IPS DF 4.7 (cell line): ENCODE measurements at regions not wholly inside any gene's neighbourhood (a gene's known extent, or its start where the extent isn't known, plus 50 kb on each side); places are given as distances from the start of the nearest gene placed in this dataset.

ENCODE experiments used
- DNase-seq: peaks from one replicate; pipeline ENCODE4 v3.0.0-alpha.2; 2013; ENCODE audit warnings: low spot score; ENCODE audit errors: extremely low read depth

GRCh38 chr12:98421316-98421715 lies 94.1 kb upstream of the TMPO start:
- DNase-seq, result no peak

DNA sequence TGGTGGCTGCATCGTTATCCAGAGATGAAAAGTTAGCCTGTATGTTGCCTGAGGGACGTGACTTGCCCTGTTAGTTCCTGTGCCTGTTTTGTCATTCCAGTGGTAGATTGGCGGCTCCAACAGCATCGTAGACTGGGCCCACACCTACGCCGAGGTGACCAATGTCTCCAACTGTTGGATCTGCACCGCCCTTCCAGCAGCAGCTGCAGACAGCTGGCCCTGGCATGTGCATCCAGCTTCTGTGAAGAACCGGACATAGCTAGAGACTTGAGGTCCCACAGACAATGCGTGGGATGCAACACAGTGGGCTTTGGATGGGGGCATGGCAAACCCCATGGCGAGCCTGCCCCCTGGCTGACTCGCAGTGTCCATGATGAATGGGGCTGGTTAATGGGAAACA lies 93.0 kb upstream of the TMPO start:
- no peak for DNase-seq

GRCh38 chr12:98422812-98423211 lies 92.6 kb upstream of the TMPO start:
- DNase-seq, result no peak

DNA sequence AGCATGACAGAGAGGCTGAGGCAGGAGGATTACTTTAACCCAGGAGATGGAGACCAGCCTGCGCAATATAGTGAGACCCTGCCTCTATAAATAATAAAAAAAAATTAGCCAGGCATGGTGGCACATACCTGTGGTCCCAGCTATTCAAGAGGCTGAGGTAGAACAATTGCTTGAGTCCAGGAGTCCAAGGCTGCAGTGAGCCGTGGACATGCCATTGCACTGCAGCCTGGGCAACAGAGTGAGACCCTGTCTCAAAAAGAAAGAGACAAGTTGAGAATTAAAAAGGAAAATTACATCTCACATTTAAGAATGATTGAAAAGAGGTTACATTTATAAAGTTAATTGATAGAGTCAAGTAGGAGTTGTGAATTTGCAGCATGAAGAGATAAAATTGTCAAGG lies 91.4 kb upstream of the TMPO start:
- no peak for DNase-seq

- DNase-seq, result no peak
These were observed 90.5 kb upstream of the TMPO start for GRCh38 chr12:98424726-98425401.

DNA sequence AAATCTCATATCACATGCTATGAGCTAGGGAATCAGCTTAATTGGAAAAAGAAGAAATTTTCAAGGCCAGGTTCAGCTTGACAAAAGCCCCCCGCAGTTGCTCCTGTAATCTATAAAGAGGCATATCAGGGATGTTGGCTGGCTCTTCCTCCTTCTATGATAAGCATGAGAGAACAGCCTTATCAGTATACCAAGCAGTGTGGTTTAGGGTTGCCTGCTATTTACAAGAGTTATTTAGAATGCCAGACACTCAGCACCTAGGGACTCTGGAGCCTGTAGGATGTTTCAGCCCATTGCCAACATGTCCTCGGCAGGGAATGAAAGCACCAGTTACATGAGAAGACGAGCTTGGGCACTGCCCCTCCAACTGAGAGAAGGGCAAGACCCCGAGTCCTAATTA lies 89.5 kb upstream of the TMPO start:
- DNase-seq, result no peak

DNA sequence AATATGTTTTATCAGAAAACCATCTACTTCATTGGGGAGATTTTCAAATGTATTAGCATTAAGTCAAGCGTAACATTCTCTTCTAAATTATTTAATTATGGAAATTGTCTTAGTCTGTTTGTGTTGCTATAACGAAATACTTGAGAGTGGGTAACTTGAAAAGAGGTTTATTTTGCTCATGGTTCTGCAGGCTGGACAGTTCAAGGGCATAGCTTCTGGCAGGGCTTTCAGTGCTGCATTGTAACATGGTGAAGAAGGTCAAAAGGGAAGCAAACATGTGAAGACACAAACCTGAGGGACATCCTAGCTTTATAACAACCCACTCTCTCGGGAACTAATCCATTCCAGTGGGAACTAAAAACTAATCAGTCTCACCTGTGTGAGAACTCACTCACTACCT lies 84.3 kb upstream of the TMPO start:
- no peak for DNase-seq

- DNase-seq, result no peak
These were observed 78.2 kb upstream of the TMPO start for GRCh38 chr12:98437166-98437565.

GRCh38 chr12:98437806-98438595 lies 77.4 kb upstream of the TMPO start:
- no peak for DNase-seq

DNA sequence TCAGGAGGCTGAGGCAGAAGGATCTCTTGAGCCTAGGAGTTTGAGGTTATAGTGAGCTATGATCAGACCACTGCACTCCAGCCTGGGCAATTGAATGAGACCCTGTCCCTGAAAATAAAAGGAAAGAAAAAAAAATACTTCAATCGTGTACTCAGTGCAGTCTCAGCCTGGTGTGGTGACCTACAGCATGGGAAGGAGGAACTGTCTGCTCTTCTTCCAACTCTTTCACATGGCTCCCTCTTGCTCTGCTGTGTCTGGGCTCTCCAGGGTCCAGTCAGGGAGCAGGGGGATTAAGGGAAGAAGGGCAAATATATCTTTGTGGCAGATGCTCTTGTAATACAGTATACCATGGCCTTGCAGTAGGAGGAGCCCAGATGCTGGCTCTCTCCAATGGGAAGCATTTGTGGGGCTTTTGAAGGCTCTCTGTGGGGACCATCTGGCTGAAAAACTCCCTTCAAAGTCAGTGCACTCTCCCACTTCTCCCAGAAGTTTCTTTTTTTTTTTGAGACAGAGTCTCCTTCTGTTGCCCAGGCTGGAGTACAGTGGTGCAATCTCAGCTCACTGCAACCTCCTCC lies 76.6 kb upstream of the TMPO start:
- DNase-seq, result no peak

GRCh38 chr12:98439471-98439951 lies 75.9 kb upstream of the TMPO start:
- no peak for DNase-seq

DNA sequence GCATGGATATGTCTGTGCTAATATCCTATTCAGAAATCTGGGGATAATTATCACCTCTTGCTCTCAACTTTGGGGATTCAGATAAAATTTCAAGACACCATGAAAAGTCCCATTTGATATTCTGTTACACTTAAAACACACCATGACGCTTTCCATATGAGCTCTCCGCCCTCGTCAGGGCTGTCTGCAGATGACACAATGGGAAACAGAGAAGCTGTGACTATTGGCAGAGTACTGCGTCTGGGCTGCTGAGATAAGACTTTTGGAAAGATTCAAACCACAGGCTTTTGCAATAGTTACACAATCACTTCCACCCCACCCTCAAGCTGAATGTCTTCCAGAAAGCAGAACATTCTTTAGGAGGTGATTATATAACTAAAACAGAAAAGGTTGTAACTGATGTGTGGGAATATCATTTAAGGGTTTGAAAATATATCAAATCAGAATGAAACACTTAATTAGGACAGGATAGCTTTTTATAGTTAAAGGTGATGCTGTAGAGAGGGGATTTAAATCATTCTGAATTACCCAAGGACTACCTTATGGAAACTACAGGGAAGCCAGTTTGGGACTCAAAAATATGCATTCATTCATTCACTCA lies 75.3 kb upstream of the TMPO start:
- no peak for DNase-seq

- DNase-seq, result no peak
These were observed 69.3 kb upstream of the TMPO start for GRCh38 chr12:98446060-98446459.

DNA sequence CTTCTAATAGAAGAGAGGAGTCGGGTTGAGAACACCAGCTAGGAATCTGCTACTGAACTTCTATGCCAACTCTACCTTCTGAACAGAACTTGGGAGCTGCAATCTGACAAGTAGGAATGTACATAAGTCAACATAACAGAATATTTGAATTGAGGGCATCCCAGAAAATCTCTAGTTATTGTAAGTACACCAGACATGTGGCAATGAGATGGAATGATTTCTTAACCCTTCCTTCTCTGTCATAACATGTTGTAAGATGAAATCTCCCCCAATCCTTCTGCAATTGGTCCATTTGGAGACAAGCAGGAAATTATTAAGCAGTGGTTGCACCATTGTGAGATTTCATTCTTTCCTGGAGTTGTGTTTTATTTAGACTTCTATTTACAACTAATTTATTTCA lies 68.7 kb upstream of the TMPO start:
- DNase-seq, result no peak

DNA sequence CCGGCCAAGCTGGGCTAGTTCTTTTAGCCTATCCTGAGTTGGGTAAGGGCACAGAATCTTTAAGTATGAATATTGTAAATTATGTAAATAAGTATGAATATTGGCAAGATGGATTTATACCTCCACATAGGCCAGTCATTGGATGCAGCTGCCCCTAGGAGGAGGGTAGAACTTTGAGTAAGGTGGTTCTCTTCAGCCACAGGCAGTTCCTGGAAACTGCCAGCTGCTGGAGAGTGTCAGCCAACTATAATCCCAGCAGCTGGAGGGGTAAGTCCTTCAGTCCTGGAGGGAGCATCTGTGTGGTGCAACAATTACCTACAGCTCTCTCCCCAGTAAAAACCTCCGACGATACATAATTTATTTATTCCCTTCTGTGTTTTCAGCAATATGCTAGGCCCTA lies 65.8 kb upstream of the TMPO start:
- DNase-seq, result no peak

GRCh38 chr12:98453070-98453469 lies 62.3 kb upstream of the TMPO start:
- DNase-seq, result no peak

DNA sequence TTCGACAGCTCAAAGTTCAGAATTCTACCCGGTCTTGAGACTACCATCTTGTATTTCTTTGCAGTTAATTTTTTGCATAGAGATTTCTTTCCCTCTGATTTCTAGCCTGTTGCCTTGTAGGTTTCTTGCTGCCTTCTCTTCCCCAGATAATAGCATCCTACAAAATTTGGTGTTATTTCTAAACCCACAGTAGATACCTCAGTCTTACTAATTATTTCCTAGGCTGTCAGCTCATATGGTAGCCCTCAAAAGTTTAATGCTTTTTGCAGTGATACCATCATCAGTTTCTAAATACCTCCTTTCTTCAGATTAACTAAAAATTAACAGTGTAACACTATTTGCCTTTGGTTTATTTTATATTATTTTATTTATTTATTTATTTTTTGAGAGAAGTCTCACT lies 61.9 kb upstream of the TMPO start:
- DNase-seq, result no peak

DNA sequence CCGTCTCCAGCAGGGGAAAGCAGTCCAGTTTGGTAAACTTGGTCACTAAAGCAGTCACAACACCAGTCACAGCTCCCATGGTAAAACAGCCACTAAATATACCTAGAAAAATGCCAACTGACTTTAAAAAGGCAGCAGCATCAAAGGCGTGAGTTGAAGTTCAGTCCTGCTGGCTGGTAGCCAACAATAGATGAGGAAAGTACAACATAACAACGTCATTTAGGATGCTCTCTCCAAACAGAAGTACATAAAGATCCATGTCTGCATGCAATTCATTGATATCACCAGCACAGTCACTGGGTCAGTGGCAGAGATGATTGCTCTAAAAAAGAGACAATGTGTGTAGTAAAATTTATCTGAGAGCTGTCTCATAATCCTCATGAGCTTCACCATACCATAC lies 59.3 kb upstream of the TMPO start:
- DNase-seq, result no peak

- DNase-seq, result no peak
These were observed 58.5 kb upstream of the TMPO start for GRCh38 chr12:98456576-98457573.

GRCh38 chr12:98464190-98464589 lies 51.2 kb upstream of the TMPO start:
- DNase-seq, result no peak

DNA sequence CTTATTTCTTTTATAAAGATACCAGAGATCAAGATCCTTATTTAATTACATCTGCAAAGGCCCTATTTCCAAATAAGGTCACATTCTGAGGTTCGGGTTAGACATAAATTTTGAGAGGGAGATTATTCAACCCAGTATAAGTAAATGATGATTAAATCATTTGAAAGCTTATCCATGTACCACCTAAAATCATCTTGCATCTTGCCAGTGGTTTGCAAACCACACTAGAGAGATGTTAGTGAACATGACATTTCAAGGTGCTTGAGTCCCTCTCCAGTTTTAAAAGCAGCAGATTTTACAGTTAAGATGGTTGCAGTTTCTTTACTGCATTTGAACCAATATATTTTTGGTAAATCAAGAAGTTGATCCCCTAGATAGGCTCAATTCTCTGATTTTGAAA lies 49.9 kb upstream of the TMPO start:
- no peak for DNase-seq
